ENCODE measurements at regions not wholly inside any gene's neighbourhood (a gene's known extent, or its start where the extent isn't known, plus 50 kb on each side); places are given as distances from the start of the nearest gene placed in this dataset.

- no peak for TF ChIP-seq POLR2A (IDR thresholded peaks at IDR 0.05)
- no peak for TF ChIP-seq CTCF (IDR thresholded peaks at IDR 0.05)
Measured at GRCh38 chr4:97216046-97216445, 927.2 kb downstream of the STPG2 start.

Measured in transverse colon (tissue), 3 donors.